ENCODE measurements at regions not wholly inside any gene's neighbourhood (a gene's known extent, or its start where the extent isn't known, plus 50 kb on each side); places are given as distances from the start of the nearest gene placed in this dataset.

DNA sequence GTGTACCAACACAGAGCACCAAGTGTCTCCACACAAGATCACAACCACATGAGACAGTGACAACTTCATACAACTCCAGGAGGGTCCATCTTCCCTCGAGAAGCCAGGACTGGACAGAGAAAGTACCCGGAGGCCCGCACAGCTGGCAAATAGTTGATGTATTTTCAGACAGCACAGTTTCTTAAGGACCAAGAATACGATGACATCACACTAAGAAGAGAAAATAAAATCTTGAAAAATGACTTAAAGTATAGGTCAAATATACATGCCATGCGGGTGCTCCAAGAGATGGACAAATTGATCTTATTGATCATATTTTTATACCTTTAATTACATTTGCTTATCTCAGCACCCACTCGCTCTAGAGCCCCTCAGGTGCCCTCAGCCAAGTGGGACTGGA lies 145.5 kb downstream of the RNASET2 start:
- DNase-seq (ENCODE audit: insufficient read length, low spot score) (no peak), FAIRE-seq (no peak)
- no peak for TF ChIP-seq CTCF (IDR thresholded peaks at IDR 0.05; ENCODE audit: insufficient read depth, missing control alignments)

DNA sequence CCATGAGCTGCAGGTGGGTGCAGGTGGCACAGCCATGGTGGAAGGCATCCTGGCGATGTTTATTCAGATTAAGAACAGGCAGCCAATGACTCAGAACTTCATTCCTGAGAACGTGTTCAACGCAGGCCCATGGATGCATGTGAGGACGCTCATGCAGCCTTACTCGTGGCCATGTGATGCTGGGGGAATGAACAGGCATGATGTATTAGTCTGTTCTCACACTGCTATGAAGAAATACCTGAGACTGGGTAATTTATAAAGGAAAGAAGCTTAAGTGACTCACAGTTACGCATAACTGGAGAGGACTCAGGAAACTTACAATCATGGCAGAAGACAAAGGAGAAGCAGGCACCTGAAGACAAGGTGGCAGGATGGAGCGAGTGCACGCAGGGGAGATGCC lies 146.6 kb downstream of the RNASET2 start:
- FAIRE-seq = no peak
- DNase-seq (ENCODE audit: insufficient read length, low spot score) = no peak
- TF ChIP-seq CTCF (IDR thresholded peaks at IDR 0.05; ENCODE audit: insufficient read depth, missing control alignments) = no peak

GRCh38 chr6:166806962-166807757 lies 149.2 kb downstream of the RNASET2 start:
- DNase-seq (ENCODE audit: insufficient read length, low spot score) (no peak), FAIRE-seq (no peak)
- TF ChIP-seq CTCF (IDR thresholded peaks at IDR 0.05; ENCODE audit: insufficient read depth, missing control alignments) = no peak

GRCh38 chr6:166806217-166806838 lies 150.0 kb downstream of the RNASET2 start:
- DNase-seq (ENCODE audit: insufficient read length, low spot score) = no peak
- no peak for FAIRE-seq
- TF ChIP-seq CTCF (IDR thresholded peaks at IDR 0.05; ENCODE audit: insufficient read depth, missing control alignments) = no peak

- DNase-seq (ENCODE audit: insufficient read length, low spot score) (no peak), FAIRE-seq (no peak)
- no peak for TF ChIP-seq CTCF (IDR thresholded peaks at IDR 0.05; ENCODE audit: insufficient read depth, missing control alignments)
Measured at GRCh38 chr6:166803471-166803870, 152.9 kb downstream of the RNASET2 start.

GRCh38 chr6:166802401-166802800 lies 153.9 kb downstream of the RNASET2 start:
- FAIRE-seq = no peak
- TF ChIP-seq CTCF (IDR thresholded peaks at IDR 0.05; ENCODE audit: insufficient read depth, missing control alignments) = no peak
- DNase-seq (ENCODE audit: insufficient read length, low spot score) = no peak

GRCh38 chr6:166800137-166800536 lies 156.2 kb downstream of the RNASET2 start:
- FAIRE-seq = no peak
- no peak for TF ChIP-seq CTCF (IDR thresholded peaks at IDR 0.05; ENCODE audit: insufficient read depth, missing control alignments)

More at GRCh38 chr6:166800137-166800536, 156.2 kb downstream of the RNASET2 start:
- DNase-seq (ENCODE audit: insufficient read length, low spot score) = no peak
